Endothelial cell of hepatic sinusoid (primary cell): ENCODE measurements at regions not wholly inside any gene's neighbourhood (a gene's known extent, or its start where the extent isn't known, plus 50 kb on each side); places are given as distances from the start of the nearest gene placed in this dataset.

Experiments used
- in situ Hi-C: cut with HindIII; loops from 2 replicates; pipeline ENCODE4 v1.10.0; 2017; ENCODE audit warnings: low sequenced_read_pairs

- in situ Hi-C loops, result no loop called here
Observed at GRCh38 chr2:9738062-9738461, 105.2 kb upstream of the TAF1B start.

GRCh38 chr2:9738535-9739496 lies 104.5 kb upstream of the TAF1B start:
- in situ Hi-C loops, result no loop called here

GRCh38 chr2:9739531-9739964 lies 103.7 kb upstream of the TAF1B start:
- in situ Hi-C loops, result no loop called here

- in situ Hi-C loops, result no loop called here
Observed at GRCh38 chr2:9740382-9741073, 102.7 kb upstream of the TAF1B start.

GRCh38 chr2:9741110-9741509 lies 102.2 kb upstream of the TAF1B start:
- in situ Hi-C loops, result no loop called here

GRCh38 chr2:9742601-9743000 lies 100.7 kb upstream of the TAF1B start:
- in situ Hi-C loops, result no loop called here

- in situ Hi-C loops, result no loop called here
Observed at GRCh38 chr2:9744256-9745004, 98.8 kb upstream of the TAF1B start.

GRCh38 chr2:9745153-9745899 lies 97.9 kb upstream of the TAF1B start:
- in situ Hi-C loops, result no loop called here

GRCh38 chr2:9747396-9747795 lies 95.9 kb upstream of the TAF1B start:
- in situ Hi-C loops, result no loop called here

GRCh38 chr2:9748577-9748976 lies 94.7 kb upstream of the TAF1B start:
- in situ Hi-C loops, result no loop called here

GRCh38 chr2:9749546-9750223 lies 93.6 kb upstream of the TAF1B start:
- in situ Hi-C loops, result no loop called here

- in situ Hi-C loops, result no loop called here
Observed at GRCh38 chr2:9750224-9751215, 92.8 kb upstream of the TAF1B start.

GRCh38 chr2:9751831-9752230 lies 91.4 kb upstream of the TAF1B start:
- in situ Hi-C loops, result no loop called here

- in situ Hi-C loops, result no loop called here
Observed at GRCh38 chr2:9752441-9753275, 90.6 kb upstream of the TAF1B start.

- in situ Hi-C loops, result no loop called here
Observed at GRCh38 chr2:9753276-9753600, 90.0 kb upstream of the TAF1B start.

GRCh38 chr2:9753665-9754531 lies 89.4 kb upstream of the TAF1B start:
- in situ Hi-C loops, result no loop called here

- in situ Hi-C loops, result no loop called here
Observed at GRCh38 chr2:9754532-9754887, 88.8 kb upstream of the TAF1B start.
